Esophagus muscularis mucosa (tissue), 4 donors: ENCODE measurements at regions not wholly inside any gene's neighbourhood (a gene's known extent, or its start where the extent isn't known, plus 50 kb on each side); places are given as distances from the start of the nearest gene placed in this dataset.

Source experiments
- DNase-seq: peaks from one replicate; pipeline ENCODE4 v3.0.0-alpha.2; 2017; ENCODE audit errors: extremely low spot score
- H3K27ac ChIP-seq, 4 donors: fragments of 200-600 bp; sonication (generic); replicated peaks in 1 of 4; 1 replicate in 3 of 4; 2 replicates in 1 of 4; pipeline ENCODE4 v1.5.1; 2016 to 2019; ENCODE audit warnings: mild to moderate bottlenecking in 1 of 4
- H3K27me3 ChIP-seq, 4 donors: fragments of 200-600 bp; sonication (generic); one replicate each; pipeline versions ENCODE4 v1.5.1 to v1.6.0; 2016 to 2019
- H3K36me3 ChIP-seq, 4 donors: fragments of 200-600 bp; sonication (generic); one replicate each; pipeline ENCODE4 v1.5.1; 2016 to 2019
- H3K4me1 ChIP-seq, 4 donors: fragments of 200-600 bp; sonication (generic); one replicate each; pipeline ENCODE4 v1.5.1; 2016 to 2019
- H3K4me3 ChIP-seq, 4 donors: fragments of 200-600 bp; sonication (generic); 1 replicate in 2 of 4; 2 replicates in 2 of 4; pipeline ENCODE4 v1.5.1; 2016 to 2019; ENCODE audit warnings: mild to moderate bottlenecking in 4 of 4, moderate library complexity in 1 of 4
- H3K9me3 ChIP-seq, 4 donors: fragments of 200-600 bp; sonication (generic); 1 replicate in 3 of 4; 2 replicates in 1 of 4; pipeline ENCODE4 v1.5.1; 2016 to 2019
- CTCF ChIP-seq, 3 experiments: fragments of 200-600 bp in 2 of 3; fragments of 450-650 bp in 1 of 3; sonication (generic) in 2 of 3; IDR thresholded peaks; one replicate each; pipeline ENCODE4 v1.5.1; 2017 to 2019; ENCODE audit warnings: antibody characterized with exemption in 3 of 3, mild to moderate bottlenecking in 2 of 3, moderate library complexity in 1 of 3
- EP300 ChIP-seq: sonication (generic); formaldehyde crosslinking; IDR thresholded peaks from one replicate; pipeline ENCODE4 v1.6.1; 2017; ENCODE audit warnings: antibody characterized with exemption
- POLR2A ChIP-seq: fragments of 450-650 bp; IDR thresholded peaks from one replicate; pipeline ENCODE4 v1.6.1; 2017; ENCODE audit warnings: antibody characterized with exemption, moderate library complexity, mild to moderate bottlenecking, low read depth
- POLR2AphosphoS5 ChIP-seq, 2 donors: sonication (generic); formaldehyde crosslinking; IDR thresholded peaks; one replicate each; pipeline ENCODE4 v1.6.1; 2017; ENCODE audit warnings: antibody characterized with exemption in 2 of 2
- WGBS: methylation state at CpG from one replicate; pipeline ENCODE4 v1.1.5; 2018; 5-methylcytosine and 5-hydroxymethylcytosine counted together
- intact Hi-C: fragments of 100-400 bp; cut with DNase I; formaldehyde crosslinking; loops from one replicate; pipeline ENCODE4 v1.15.1; 2023

GRCh38 chr5:67437905-67438845 lies 241.6 kb upstream of the CD180 start:
- Histone ChIP-seq H3K4me1 (no peaks in the 10 kb centered on the region), H3K9me3 (no peaks in the 10 kb centered on the region), H3K36me3 (no peaks in the 10 kb centered on the region), H3K4me3 (no peak overlapping the region), H3K27ac (no peak overlapping the region), H3K27me3 (no peaks in the 10 kb centered on the region)
- TF ChIP-seq EP300 (no peak), POLR2AphosphoS5 (IDR thresholded peaks at IDR 0.05) (no peak), CTCF (IDR thresholded peaks at IDR 0.05) (no peak), POLR2A (no peak)
- 68% methylated on average over 6 of the region's 6 CpGs for WGBS
- no peak for DNase-seq
- intact Hi-C loops, result no loop called here

- no peaks in the 10 kb centered on the region for H3K9me3 ChIP-seq
- H3K27me3 ChIP-seq, result no peaks in the 10 kb centered on the region
- no peaks in the 10 kb centered on the region for H3K36me3 ChIP-seq
- intact Hi-C loops, result no loop called here
- H3K27ac ChIP-seq, result no peak overlapping the region
- no peak for TF ChIP-seq POLR2AphosphoS5 (IDR thresholded peaks at IDR 0.05)
- TF ChIP-seq POLR2A, result no peak
- no peak for TF ChIP-seq CTCF (IDR thresholded peaks at IDR 0.05)
- TF ChIP-seq EP300, result no peak
- no peak for DNase-seq
- H3K4me3 ChIP-seq, result no peak overlapping the region
- 83% methylated on average over 2 of the region's 2 CpGs for WGBS
- no peaks in the 10 kb centered on the region for H3K4me1 ChIP-seq
These were observed 238.4 kb upstream of the CD180 start for GRCh38 chr5:67435032-67435431.

- DNase-seq, result no peak
- Histone ChIP-seq H3K9me3 (no peaks in the 10 kb centered on the region), H3K27me3 (no peaks in the 10 kb centered on the region), H3K36me3 (no peaks in the 10 kb centered on the region), H3K27ac (no peak overlapping the region), H3K4me3 (no peak overlapping the region), H3K4me1 (no peaks in the 10 kb centered on the region)
- TF ChIP-seq EP300 (no peak), POLR2A (no peak), POLR2AphosphoS5 (IDR thresholded peaks at IDR 0.05) (no peak), CTCF (IDR thresholded peaks at IDR 0.05) (no peak)
- intact Hi-C loops, result no loop called here
- WGBS, result 56% methylated on average over 4 of the region's 4 CpGs
These were observed 237.9 kb upstream of the CD180 start for GRCh38 chr5:67434466-67434865.

GRCh38 chr5:67432606-67433005 lies 236.0 kb upstream of the CD180 start:
- Histone ChIP-seq H3K4me1 (no peaks in the 10 kb centered on the region), H3K27me3 (no peaks in the 10 kb centered on the region), H3K27ac (no peak overlapping the region), H3K36me3 (no peaks in the 10 kb centered on the region), H3K4me3 (no peak overlapping the region), H3K9me3 (no peaks in the 10 kb centered on the region)
- DNase-seq, result no peak
- intact Hi-C loops, result no loop called here
- TF ChIP-seq POLR2A (no peak), CTCF (IDR thresholded peaks at IDR 0.05) (no peak), EP300 (no peak)
- WGBS, result 72% methylated on average over 3 of the region's 3 CpGs

GRCh38 chr5:67431191-67431590 lies 234.6 kb upstream of the CD180 start:
- Histone ChIP-seq H3K27ac (no peak overlapping the region), H3K27me3 (no peaks in the 10 kb centered on the region), H3K9me3 (no peaks in the 10 kb centered on the region), H3K4me3 (no peak overlapping the region), H3K36me3 (no peaks in the 10 kb centered on the region), H3K4me1 (no peaks in the 10 kb centered on the region)
- no peak for DNase-seq
- WGBS, result 92% methylated on average over 4 of the region's 4 CpGs
- no peak for TF ChIP-seq EP300
- no peak for TF ChIP-seq POLR2AphosphoS5 (IDR thresholded peaks at IDR 0.05)
- TF ChIP-seq CTCF (IDR thresholded peaks at IDR 0.05), result no peak
- TF ChIP-seq POLR2A, result no peak
- intact Hi-C loops, result no loop called here
